HS-5 (cell line): ENCODE measurements at regions not wholly inside any gene's neighbourhood (a gene's known extent, or its start where the extent isn't known, plus 50 kb on each side); places are given as distances from the start of the nearest gene placed in this dataset.
"Not testable (repeated sequence)": the region's sequence is repeated elsewhere in the genome, so short reads cannot be mapped to it uniquely, and the experiment has no call there.

Experiments
- DNase-seq: peaks from one replicate; pipeline ENCODE4 v3.0.0-alpha.2; 2012; ENCODE audit warnings: low read depth

DNA sequence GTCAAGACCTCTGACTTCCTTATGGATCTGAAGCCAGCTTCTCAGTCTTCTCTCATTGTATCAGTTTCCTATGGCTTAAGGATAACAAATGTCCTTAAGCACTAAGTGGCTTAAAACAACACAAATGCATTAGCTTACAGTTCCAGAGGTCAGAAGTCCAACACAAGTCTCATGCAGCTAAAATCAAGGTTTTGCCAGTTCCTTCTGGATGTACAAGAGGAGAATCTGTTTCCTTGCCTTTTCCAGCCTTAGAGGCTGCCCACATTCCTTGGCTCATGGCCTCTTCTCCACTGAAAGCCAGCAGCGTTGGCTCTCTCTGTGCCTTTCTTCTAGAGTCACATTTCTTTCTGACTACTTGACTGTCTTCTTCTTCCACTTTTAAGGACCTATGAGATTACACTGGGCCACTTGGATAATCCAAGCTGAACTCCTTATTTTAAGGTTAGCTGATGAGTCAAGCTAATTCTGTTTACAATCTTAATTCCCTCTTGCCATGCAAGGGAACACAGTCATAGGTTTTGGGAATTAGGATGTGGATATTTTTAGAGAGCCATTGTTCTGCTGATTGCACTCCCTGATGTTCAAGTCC lies 179.0 kb downstream of the BCAS1 start:
- DNase-seq, result peak; percentile 93

- DNase-seq, result no peak
These were observed 179.7 kb downstream of the BCAS1 start for GRCh38 chr20:53890443-53891305.

DNA sequence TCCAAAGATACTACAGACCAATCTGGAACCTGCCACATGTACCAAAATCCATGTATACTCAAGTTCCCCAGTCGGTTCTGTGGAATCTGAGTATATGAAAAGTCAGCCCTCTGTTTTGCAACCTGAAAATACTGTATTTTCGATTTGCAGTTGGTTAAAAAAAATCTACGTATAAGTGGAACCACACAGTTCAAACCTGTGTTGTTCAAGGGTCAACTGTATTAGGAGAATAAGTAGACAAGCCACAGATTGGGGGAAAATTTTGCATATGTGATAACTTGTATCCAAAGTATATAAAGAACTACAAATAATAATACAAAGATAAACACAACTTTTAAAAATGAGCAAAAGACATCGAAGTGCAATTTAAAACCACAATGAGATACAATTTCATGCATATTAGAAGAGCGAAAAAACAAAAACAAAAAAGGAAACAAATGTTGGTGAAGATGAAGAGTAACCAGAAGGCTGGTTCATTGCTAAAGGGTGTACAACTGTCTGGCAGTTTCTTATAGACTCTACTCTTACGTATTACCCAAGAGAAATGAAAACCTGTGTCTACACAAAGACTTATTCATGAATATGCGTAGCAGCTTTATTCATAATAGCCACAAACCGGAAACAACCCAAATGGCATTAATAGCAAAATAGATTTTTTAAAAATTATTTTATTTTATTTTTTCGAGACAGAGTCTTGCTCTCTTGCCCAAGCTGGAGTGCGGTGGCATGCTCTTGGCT lies 180.8 kb downstream of the BCAS1 start:
- no peak for DNase-seq

GRCh38 chr20:53888951-53889350 lies 181.4 kb downstream of the BCAS1 start:
- no peak for DNase-seq

DNA sequence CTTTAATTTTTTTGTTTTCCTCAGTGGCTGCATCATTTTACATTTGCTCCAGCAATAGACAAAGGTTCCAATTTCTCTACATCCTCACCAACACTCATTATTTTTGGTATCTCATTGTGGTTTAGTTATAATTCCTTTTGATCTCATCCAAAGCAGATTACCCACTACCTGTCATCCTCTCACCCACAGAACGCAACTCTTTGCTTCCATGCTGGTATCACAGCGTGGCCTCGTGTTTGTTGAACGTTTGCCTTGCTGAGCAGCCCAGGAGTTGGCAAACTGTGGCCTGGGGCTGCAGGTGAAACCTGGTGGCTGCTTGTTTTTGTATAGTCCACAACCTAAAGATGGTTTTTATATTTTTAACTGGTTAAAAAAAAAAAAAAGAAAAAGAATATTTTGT lies 181.9 kb downstream of the BCAS1 start:
- no peak for DNase-seq

DNA sequence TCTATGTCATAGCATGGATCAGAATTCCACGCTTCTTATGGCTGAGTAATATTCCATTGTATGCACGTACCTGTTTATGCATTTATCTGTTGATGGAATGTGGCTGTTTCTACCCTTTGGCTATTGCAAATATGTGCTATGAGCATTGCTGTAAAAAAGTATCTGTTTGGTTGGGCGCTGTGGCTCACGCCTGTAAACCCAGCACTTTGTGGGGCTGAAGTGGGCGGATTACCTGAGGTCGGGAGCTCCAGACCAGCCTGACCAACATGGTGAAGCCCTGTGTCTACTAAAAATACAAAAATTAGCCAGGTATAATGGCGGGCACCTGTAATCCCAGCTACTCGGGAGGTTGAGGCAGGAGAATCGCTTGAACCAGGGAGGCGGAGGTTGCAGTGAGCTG lies 182.4 kb downstream of the BCAS1 start:
- DNase-seq, result no peak

- no peak for DNase-seq
These were observed 185.4 kb downstream of the BCAS1 start for GRCh38 chr20:53884859-53885541.

- peak; percentile 96 for DNase-seq
These were observed 187.1 kb downstream of the BCAS1 start for GRCh38 chr20:53883098-53883911.

- not testable (repeated sequence) for DNase-seq
These were observed 187.9 kb downstream of the BCAS1 start for GRCh38 chr20:53882438-53882986.

DNA sequence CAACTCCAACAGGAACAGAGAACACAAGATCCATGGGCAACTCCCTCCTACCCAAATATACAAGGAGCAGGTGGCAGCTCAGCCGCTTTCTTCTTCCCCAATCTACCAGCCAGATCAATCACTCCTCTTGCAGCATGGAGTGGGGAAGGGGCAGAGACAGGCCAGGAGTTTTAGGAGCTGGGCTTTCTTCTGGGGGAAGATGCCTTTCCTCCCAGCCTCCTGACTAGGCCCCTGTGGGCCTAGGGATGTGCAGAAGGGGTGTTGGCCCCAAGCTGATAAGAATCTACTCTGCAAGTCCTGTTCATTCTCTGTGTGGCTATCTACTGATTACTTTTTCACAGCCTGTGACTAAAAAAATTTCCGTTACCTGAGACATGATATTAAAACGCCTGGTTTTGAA lies 189.0 kb downstream of the BCAS1 start:
- no peak for DNase-seq

GRCh38 chr20:53880108-53880641 lies 190.2 kb downstream of the BCAS1 start:
- DNase-seq, result no peak

- no peak for DNase-seq
These were observed 191.2 kb downstream of the BCAS1 start for GRCh38 chr20:53879048-53879684.

DNA sequence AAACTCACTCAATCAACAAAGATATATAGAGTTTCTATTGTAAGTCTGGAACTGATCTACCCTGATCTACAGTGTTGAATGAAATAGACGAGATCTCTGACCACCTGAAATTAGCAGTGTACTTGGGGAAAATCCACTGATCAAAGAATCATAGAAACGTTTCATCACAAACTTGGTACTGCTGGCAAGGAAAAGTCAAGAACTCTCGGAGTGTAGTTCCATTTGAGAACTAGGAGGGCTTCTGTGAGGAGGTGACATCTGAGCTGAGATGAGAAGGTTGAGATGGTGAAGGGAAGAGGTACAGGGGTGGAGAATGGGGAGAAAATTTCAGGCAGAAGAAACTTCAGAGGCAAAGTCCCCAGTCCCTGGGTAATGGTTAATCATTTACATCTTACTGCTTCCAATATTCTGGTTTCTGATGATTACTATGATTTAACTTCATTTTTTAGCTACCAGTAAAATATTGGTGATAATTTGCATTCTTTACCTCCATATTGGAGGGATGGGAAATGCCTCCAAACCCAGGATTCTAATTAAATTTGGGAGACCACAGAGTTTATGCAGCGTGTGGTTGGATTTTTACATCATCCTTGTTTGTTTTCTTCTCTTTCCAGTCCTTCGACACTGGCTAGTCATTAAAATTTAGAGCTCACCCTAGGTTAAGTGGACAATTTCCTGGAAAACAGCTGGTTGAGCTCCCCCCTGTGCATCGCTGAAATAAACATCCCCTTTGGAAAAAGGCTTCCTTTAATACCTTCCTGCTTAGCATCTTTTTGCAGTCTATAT lies 191.9 kb downstream of the BCAS1 start:
- DNase-seq, result no peak

DNA sequence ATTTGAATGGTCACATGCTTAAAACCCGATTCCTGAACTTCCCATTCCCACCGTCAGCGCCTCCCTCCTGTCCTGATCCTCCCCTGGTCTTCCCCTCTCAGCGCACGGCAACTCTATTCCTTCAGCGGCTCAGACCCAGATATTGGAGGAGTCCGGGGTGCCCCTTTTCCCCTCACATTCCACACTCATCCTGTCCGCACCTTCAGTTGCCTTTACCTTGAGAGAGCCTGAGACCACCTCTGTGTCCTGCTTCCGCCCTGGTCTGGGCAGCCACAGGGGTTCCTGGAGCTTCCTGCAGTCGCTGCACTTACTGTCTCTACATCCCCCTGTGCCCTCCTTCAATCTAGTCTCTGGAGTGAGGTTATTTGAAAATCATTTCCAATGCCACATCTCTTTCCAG lies 193.4 kb downstream of the BCAS1 start:
- DNase-seq, result no peak

DNA sequence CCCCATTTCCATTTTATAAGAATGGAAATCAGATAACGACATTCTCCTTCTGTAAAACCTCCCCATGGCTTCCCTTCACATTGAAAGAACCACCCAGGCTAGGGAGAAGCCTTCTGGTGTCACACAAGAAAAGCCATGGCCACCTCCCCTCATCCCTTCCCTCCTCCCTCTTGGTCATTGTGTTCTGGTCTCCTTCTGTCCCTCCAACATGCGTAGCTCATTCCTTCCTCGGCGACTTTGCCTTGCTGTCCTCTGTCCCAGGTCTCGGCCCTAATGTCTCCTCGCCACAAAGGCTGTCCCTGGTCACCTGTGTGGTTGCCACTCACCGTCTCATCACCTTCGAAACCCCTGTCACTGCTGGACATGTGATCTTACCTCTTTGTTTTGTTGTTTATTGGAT lies 193.9 kb downstream of the BCAS1 start:
- no peak for DNase-seq

GRCh38 chr20:53875452-53875851 lies 194.9 kb downstream of the BCAS1 start:
- no peak for DNase-seq

DNA sequence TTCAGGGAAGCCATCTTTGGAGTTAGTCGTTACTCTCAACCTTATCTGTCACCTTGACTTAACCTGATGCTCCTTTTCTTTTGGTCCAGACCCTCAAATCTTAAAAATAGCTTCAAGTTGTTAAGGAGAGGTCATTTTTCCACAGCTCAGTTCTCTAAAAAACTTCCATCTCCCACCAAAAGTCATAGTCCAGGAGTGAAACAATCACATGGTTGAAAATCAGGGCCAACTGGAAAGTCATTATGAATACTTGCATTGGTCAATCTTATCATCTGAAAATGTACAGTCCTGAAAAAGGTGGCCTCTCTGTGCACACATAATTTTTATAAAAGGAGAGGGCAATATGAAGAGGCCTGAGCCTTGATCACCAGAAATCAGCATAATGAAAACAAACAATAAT lies 195.7 kb downstream of the BCAS1 start:
- no peak for DNase-seq

DNA sequence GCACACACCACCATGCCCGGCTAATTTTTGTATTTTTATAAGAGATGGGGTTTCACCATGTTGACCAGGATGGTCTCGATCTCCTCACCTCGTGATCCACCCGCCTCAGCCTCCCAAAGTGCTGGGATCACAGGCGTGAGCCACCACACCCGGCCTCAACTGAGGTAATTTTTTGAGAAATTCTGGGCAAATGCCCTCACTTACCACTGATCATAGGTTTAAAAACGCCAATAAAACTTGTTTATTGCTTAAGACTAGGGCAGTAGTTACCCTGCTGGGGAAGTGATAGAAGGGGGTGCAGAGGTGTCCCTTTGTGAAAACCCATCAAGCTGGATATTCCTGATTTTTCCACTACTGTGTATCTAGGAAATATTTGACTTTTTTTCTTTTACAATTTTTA lies 196.3 kb downstream of the BCAS1 start:
- no peak for DNase-seq

DNA sequence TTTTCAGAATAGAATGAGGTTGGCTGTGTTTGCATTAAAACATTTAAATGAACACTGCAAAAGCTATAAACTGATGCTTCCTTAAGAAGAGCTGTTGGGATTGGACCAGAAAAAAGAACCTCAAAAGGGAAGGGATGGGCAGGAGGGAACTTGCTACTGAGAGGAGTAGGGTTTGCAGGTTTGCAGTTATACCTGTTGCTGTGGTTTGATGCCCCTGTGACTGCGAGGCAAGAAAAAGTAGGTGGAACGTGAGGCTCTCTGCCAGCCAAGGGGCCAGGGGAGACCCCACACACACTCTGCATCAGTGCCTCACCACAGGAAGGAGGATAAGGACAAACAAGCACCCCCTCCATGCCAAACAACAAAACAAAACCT lies 197.2 kb downstream of the BCAS1 start:
- DNase-seq, result no peak
